GM12878 (cell line): ENCODE measurements at regions not wholly inside any gene's neighbourhood (a gene's known extent, or its start where the extent isn't known, plus 50 kb on each side); places are given as distances from the start of the nearest gene placed in this dataset.

Source experiments
- ATAC-seq: fragments of 200-7000 bp; cut with Tn5 transposase; 3 replicates; pipeline ENCODE4 v1.9.1; 2020; ENCODE audit warnings: mild to moderate bottlenecking, moderate library complexity
- BruUV-seq: library from RNA; stranded (reverse); fragments of 400-500 nt; replicated peaks from 2 replicates; lab custom pipeline; 2021; lab: Mats Ljungman, UMichigan
- CTCF ChIA-PET: fragments of 300-600 bp; sonication (Branson Sonifier 250); formaldehyde crosslinking; extraction: SDS; loops from one replicate; lab custom pipeline; 2021; ENCODE audit warnings: inconsistent platforms; lab: Yijun Ruan, JAX
- POLR2A ChIA-PET: fragments of 350-600 bp; formaldehyde crosslinking; extraction: SDS; loops from one replicate; lab custom pipeline; 2021; ENCODE audit warnings: inconsistent platforms; lab: Charles Lee
- RAD21 ChIA-PET: fragments of 300-600 bp; sonication (Branson Sonifier 250); formaldehyde crosslinking; loops from one replicate; lab custom pipeline; 2023; ENCODE audit warnings: antibody characterized with exemption; ENCODE audit not compliant: unreplicated experiment; lab: Charles Lee
- SMC1A ChIA-PET: fragments of 300-600 bp; sonication (Branson Sonifier 250); formaldehyde crosslinking; loops from one replicate; lab custom pipeline; 2023; ENCODE audit not compliant: unreplicated experiment, uncharacterized antibody; lab: Charles Lee
- DNase-seq: peaks from one replicate; pipeline ENCODE4 v3.0.0-alpha.2; 2011; ENCODE audit warnings: low read depth, low spot score
- FAIRE-seq: peaks from 3 replicates; lab custom pipeline; 2011; peaks lifted over from hg19 to GRCh38; lab: Jason Lieb, UNC
- H2AFZ ChIP-seq: 2 replicates; pipeline ENCODE4 v1.6.0; 2011; ENCODE audit warnings: low read depth, low read length, control low read depth; ENCODE audit not compliant: control insufficient read depth
- H3K27ac ChIP-seq: 2 replicates; pipeline ENCODE4 v1.5.1; 2011; ENCODE audit warnings: control low read depth; ENCODE audit not compliant: control insufficient read depth, insufficient read depth
- H3K27me3 ChIP-seq, 2 experiments: replicated peaks in 1 of 2; 2 replicates each; pipeline versions ENCODE4 v1.6.0 to v1.6.1; 2011; ENCODE audit warnings: low read length in 1 of 2; ENCODE audit not compliant: control insufficient read depth in 2 of 2, insufficient read depth in 2 of 2
- H3K36me3 ChIP-seq, 2 experiments: 2 replicates each; pipeline ENCODE4 v1.5.1; 2011; ENCODE audit warnings: low read length in 1 of 2; ENCODE audit not compliant: control insufficient read depth in 2 of 2, insufficient read depth in 2 of 2
- H3K4me1 ChIP-seq: 2 replicates; pipeline ENCODE4 v1.6.1; 2011; ENCODE audit warnings: mild to moderate bottlenecking, low read length, moderate library complexity, mixed read lengths; ENCODE audit not compliant: control insufficient read depth, insufficient read depth
- H3K4me2 ChIP-seq: 2 replicates; pipeline ENCODE4 v1.6.0; 2011; ENCODE audit warnings: control low read depth; ENCODE audit not compliant: control insufficient read depth, insufficient read depth
- H3K4me3 ChIP-seq: fragments of 200-600 bp; sonication (generic); 2 replicates; pipeline ENCODE4 v1.5.1; 2016
- H3K79me2 ChIP-seq: 2 replicates; pipeline ENCODE4 v1.6.0; 2011; ENCODE audit warnings: low read length; ENCODE audit not compliant: control insufficient read depth, insufficient read depth
- H3K9ac ChIP-seq: 2 replicates; pipeline ENCODE4 v1.8.0; 2011; ENCODE audit warnings: low read length, control low read depth, mixed read lengths; ENCODE audit not compliant: control insufficient read depth, insufficient read depth
- H3K9me3 ChIP-seq: replicated peaks from 3 replicates; pipeline ENCODE4 v1.5.1; 2011; ENCODE audit warnings: mild to moderate bottlenecking, low read length; ENCODE audit not compliant: control insufficient read depth, insufficient read depth
- H4K20me1 ChIP-seq: 2 replicates; pipeline ENCODE4 v1.6.0; 2011; ENCODE audit not compliant: control insufficient read depth, insufficient read depth
- HDGF ChIP-seq: fragments of 450-650 bp; IDR thresholded peaks from 2 replicates; pipeline ENCODE4 v1.6.1; 2016; ENCODE audit warnings: antibody characterized with exemption
- IKZF1 ChIP-seq: fragments of 450-650 bp; conservative IDR thresholded peaks from 2 replicates; pipeline ENCODE4 v1.6.1; 2017; ENCODE audit warnings: antibody characterized with exemption, mild to moderate bottlenecking
- MEF2A ChIP-seq: IDR thresholded peaks from 2 replicates; pipeline ENCODE4 v1.6.1; 2011; ENCODE audit warnings: low read depth, mild to moderate bottlenecking, low read length, moderate library complexity; ENCODE audit not compliant: insufficient read depth
- POLR2AphosphoS5 ChIP-seq: IDR thresholded peaks from 2 replicates; pipeline ENCODE4 v1.6.1; 2011; ENCODE audit warnings: mild to moderate bottlenecking, low read length, inconsistent platforms
- SMAD5 ChIP-seq: IDR thresholded peaks from 2 replicates; pipeline ENCODE4 v1.6.1; 2016; ENCODE audit warnings: antibody characterized with exemption, low read depth
- YBX1 ChIP-seq: fragments of 450-650 bp; IDR thresholded peaks from 2 replicates; pipeline ENCODE4 v1.6.1; 2016; ENCODE audit warnings: antibody characterized with exemption
- WGBS: methylation state at CpG from one replicate; pipeline ENCODE4 v1.1.6; 2016; ENCODE audit warnings: low lambda C conversion rate; ENCODE audit not compliant: insufficient replicate concordance, insufficient coverage; ENCODE audit errors: missing lambda C conversion rate; 5-methylcytosine and 5-hydroxymethylcytosine counted together
- in situ Hi-C: fragments of 300-500 bp; cut with MboI; formaldehyde crosslinking; loops from 9 replicates; pipeline ENCODE4 v1.14.3; 2018; ENCODE audit warnings: mixed read lengths
- intact Hi-C: fragments of 100-400 bp; cut with micrococcal nuclease; formaldehyde crosslinking; loops from one replicate; pipeline ENCODE4 v1.14.2; 2022; ENCODE audit not compliant: unreplicated experiment

DNA sequence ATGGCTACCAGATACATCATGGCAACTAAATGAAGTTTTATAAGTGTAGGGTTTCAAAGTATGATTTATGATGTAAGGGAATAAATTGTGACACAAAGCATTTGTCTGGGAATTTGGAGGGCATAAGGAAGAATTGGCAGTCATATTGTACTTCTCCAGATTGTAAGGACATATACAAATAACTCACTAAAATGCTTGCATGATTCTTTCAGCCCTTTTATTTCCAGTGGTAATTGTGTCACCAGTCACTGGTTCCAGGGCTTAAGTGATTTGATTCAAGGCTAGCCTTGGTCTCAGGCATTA lies 299.4 kb upstream of the ANO5 start (continued):
- TF ChIP-seq MEF2A (no peak), SMAD5 (no peak), HDGF (no peak)
- TF ChIP-seq, all 136 proteins: peak for 0

GRCh38 chr11:21894492-21894891 lies 298.4 kb upstream of the ANO5 start:
- no peak overlapping the region for H3K4me2 ChIP-seq
- FAIRE-seq (no peak), DNase-seq (no peak), ATAC-seq (no peak)
- no peaks in the 10 kb centered on the region for H3K36me3 ChIP-seq
- SMC1A ChIA-PET: interaction anchor here (1.0 kb wide), 1 partner anchor 30 kb away, joined by 3 read pairs; no protein-coding TSS in a partner anchor
- H3K9me3 ChIP-seq: no peaks in the 10 kb centered on the region
- no peaks in the 10 kb centered on the region for H3K27me3 ChIP-seq
- H3K4me3 ChIP-seq: no peak overlapping the region
- H2AFZ ChIP-seq: no peak overlapping the region
- no peaks in the 10 kb centered on the region for H3K4me1 ChIP-seq
- BruUV-seq: no TSS peak
- RAD21 ChIA-PET: no interaction called here
- H3K27ac ChIP-seq: no peak overlapping the region
- 10% methylated on average over 4 of the region's 4 CpGs for WGBS
- intact Hi-C loops: no loop called here
- CTCF ChIA-PET: no interaction called here
- no peaks in the 10 kb centered on the region for H3K79me2 ChIP-seq
- TF ChIP-seq YBX1: no peak
- in situ Hi-C loops: no loop called here
- no peak overlapping the region for H3K9ac ChIP-seq
- POLR2A ChIA-PET: no interaction called here
- no peaks in the 10 kb centered on the region for H4K20me1 ChIP-seq

DNA sequence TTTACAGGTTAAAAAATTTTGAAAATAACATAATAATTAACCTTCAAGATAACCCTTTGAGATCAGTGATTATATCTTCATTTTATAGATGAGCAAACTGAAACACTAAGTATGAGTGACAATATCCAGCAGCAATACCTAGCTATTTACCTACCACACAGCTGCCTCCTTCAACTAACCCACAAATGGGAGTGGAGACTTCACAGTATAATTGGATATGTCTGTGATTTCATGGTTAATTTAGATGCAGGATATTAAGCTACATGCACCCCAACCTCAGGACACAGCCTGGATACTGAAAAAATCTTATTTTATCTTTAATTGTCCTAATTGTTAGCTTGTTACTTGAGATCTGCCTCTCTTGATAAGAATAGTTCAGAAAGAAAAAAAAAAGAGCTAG lies 297.2 kb upstream of the ANO5 start:
- no peaks in the 10 kb centered on the region for H3K27me3 ChIP-seq
- no peaks in the 10 kb centered on the region for H3K79me2 ChIP-seq
- no peaks in the 10 kb centered on the region for H4K20me1 ChIP-seq
- in situ Hi-C loops: no loop called here
- DNase-seq (no peak), ATAC-seq (no peak), FAIRE-seq (no peak)
- SMC1A ChIA-PET: interaction anchor here (1.0 to 1.1 kb wide), 2 partner anchors 9 to 18 kb away, joined by 3 to 7 read pairs; no protein-coding TSS in a partner anchor
- TF ChIP-seq POLR2AphosphoS5 (no peak), IKZF1 (no peak)
- BruUV-seq: no TSS peak
- H3K4me1 ChIP-seq: no peaks in the 10 kb centered on the region
- intact Hi-C loops: loop anchor here (2.0 kb wide), 1 partner anchor 17 kb away; no protein-coding TSS in a partner anchor
- no peak overlapping the region for H3K9ac ChIP-seq
- CTCF ChIA-PET: interaction anchor here (0.7 to 1.5 kb wide), 2 partner anchors 25 to 35 kb away, joined by 3 read pairs; no protein-coding TSS in a partner anchor
- H3K27ac ChIP-seq: no peak overlapping the region
- H3K9me3 ChIP-seq: no peaks in the 10 kb centered on the region
- H2AFZ ChIP-seq: no peak overlapping the region
- no peaks in the 10 kb centered on the region for H3K36me3 ChIP-seq
- no peak overlapping the region for H3K4me2 ChIP-seq
- POLR2A ChIA-PET: no interaction called here
- H3K4me3 ChIP-seq: no peak overlapping the region
- RAD21 ChIA-PET: no interaction called here
